ENCODE measurements at regions not wholly inside any gene's neighbourhood (a gene's known extent, or its start where the extent isn't known, plus 50 kb on each side); places are given as distances from the start of the nearest gene placed in this dataset.

GRCh38 chr9:111985315-111985714 lies 88.7 kb downstream of the UGCG start:
- no peak for DNase-seq (ENCODE audit: unreplicated experiment)
- ChIA-PET CTCF (interaction anchor here (0.6 kb wide), 1 partner anchor 61 kb away, joined by 3 read pairs; no protein-coding TSS in a partner anchor), POLR2A (interaction anchor here (0.6 kb wide), 1 partner anchor 86 kb away, joined by 4 read pairs; no protein-coding TSS in a partner anchor)
- H3K4me1 Mint-ChIP-seq (ENCODE audit: insufficient read depth, unreplicated experiment), result no peaks in the 10 kb centered on the region
- intact Hi-C loops (cut with micrococcal nuclease), result no loop called here
- H3K9me3 Mint-ChIP-seq (ENCODE audit: unreplicated experiment), result no peaks in the 10 kb centered on the region
- no peaks in the 10 kb centered on the region for H3K36me3 Mint-ChIP-seq (ENCODE audit: insufficient read depth, unreplicated experiment)
- BruUV-seq (replicated peaks), result no TSS peak
- TF ChIP-seq CTCF (IDR thresholded peaks at IDR 0.05; ENCODE audit: unreplicated experiment), result no peak
- no peak overlapping the region for H3K4me3 Mint-ChIP-seq (ENCODE audit: unreplicated experiment)
- no peaks in the 10 kb centered on the region for H3K27me3 Mint-ChIP-seq (ENCODE audit: insufficient read depth, unreplicated experiment)
- no peak overlapping the region for H3K27ac Mint-ChIP-seq (ENCODE audit: low read depth, unreplicated experiment)

- no peak overlapping the region for H3K27ac Mint-ChIP-seq (ENCODE audit: low read depth, unreplicated experiment)
- H3K36me3 Mint-ChIP-seq (ENCODE audit: insufficient read depth, unreplicated experiment), result no peaks in the 10 kb centered on the region
- DNase-seq (ENCODE audit: unreplicated experiment), result no peak
- H3K4me1 Mint-ChIP-seq (ENCODE audit: insufficient read depth, unreplicated experiment), result no peaks in the 10 kb centered on the region
- ChIA-PET CTCF (interaction anchor here (0.8 kb wide), 1 partner anchor 32 kb away, joined by 5 read pairs; no protein-coding TSS in a partner anchor), POLR2A (interaction anchor here (0.6 kb wide), 1 partner anchor 86 kb away, joined by 4 read pairs; no protein-coding TSS in a partner anchor)
- H3K27me3 Mint-ChIP-seq (ENCODE audit: insufficient read depth, unreplicated experiment), result no peaks in the 10 kb centered on the region
- intact Hi-C loops (cut with micrococcal nuclease), result no loop called here
- no peak overlapping the region for H3K4me3 Mint-ChIP-seq (ENCODE audit: unreplicated experiment)
- H3K9me3 Mint-ChIP-seq (ENCODE audit: unreplicated experiment), result no peaks in the 10 kb centered on the region
- TF ChIP-seq CTCF (IDR thresholded peaks at IDR 0.05; ENCODE audit: unreplicated experiment), result no peak
- no TSS peak for BruUV-seq (replicated peaks)
These were observed 89.5 kb downstream of the UGCG start for GRCh38 chr9:111986035-111986556.
